ENCODE measurements at regions not wholly inside any gene's neighbourhood (a gene's known extent, or its start where the extent isn't known, plus 50 kb on each side); places are given as distances from the start of the nearest gene placed in this dataset.

DNA sequence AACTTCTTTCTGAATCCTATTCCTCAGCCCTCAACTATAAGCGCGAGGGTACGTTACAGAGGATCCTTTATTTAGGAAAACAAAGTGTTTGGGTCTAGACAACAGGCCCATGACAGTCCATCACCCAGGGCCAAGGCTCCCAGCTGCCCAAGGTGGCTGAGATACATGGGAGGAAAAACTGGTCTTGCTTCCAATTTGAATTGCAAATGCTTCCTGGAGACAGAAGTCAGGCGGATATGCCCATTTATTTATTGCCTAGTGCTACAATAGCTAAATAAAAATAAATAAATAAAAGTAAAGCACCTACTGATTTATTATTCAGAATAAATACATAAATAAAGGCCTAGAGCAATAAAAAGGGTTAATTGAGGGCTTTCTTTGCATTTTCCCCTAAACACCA, 248.7 kb downstream of the DHX15 start:
- H3K36me3 Mint-ChIP-seq (ENCODE audit: insufficient read depth, unreplicated experiment): no peaks in the 10 kb centered on the region
- H3K9me3 Mint-ChIP-seq (ENCODE audit: unreplicated experiment): no peaks in the 10 kb centered on the region
- no peaks in the 10 kb centered on the region for H3K27me3 Mint-ChIP-seq (ENCODE audit: insufficient read depth, unreplicated experiment)
- BruUV-seq (replicated peaks): no TSS peak
- no peak overlapping the region for H3K27ac Mint-ChIP-seq (ENCODE audit: low read depth, unreplicated experiment)
- H3K4me3 Mint-ChIP-seq (ENCODE audit: unreplicated experiment): no peak overlapping the region
- no peak for DNase-seq (ENCODE audit: unreplicated experiment)
- ChIA-PET CTCF (interaction anchor here (0.6 kb wide), 1 partner anchor 500 kb away, joined by 4 read pairs; no protein-coding TSS in a partner anchor), POLR2A (no interaction called here)
- TF ChIP-seq, protein P1, sequence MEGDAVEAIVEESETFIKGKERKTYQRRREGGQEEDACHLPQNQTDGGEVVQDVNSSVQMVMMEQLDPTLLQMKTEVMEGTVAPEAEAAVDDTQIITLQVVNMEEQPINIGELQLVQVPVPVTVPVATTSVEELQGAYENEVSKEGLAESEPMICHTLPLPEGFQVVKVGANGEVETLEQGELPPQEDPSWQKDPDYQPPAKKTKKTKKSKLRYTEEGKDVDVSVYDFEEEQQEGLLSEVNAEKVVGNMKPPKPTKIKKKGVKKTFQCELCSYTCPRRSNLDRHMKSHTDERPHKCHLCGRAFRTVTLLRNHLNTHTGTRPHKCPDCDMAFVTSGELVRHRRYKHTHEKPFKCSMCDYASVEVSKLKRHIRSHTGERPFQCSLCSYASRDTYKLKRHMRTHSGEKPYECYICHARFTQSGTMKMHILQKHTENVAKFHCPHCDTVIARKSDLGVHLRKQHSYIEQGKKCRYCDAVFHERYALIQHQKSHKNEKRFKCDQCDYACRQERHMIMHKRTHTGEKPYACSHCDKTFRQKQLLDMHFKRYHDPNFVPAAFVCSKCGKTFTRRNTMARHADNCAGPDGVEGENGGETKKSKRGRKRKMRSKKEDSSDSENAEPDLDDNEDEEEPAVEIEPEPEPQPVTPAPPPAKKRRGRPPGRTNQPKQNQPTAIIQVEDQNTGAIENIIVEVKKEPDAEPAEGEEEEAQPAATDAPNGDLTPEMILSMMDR (IDR thresholded peaks at IDR 0.05; ENCODE audit: unreplicated experiment): no peak
- H3K4me1 Mint-ChIP-seq (ENCODE audit: insufficient read depth, unreplicated experiment): peaks cover 5% of the 10 kb centered on the region
- intact Hi-C loops (cut with micrococcal nuclease): no loop called here

GRCh38 chr4:24334906-24335305, 249.4 kb downstream of the DHX15 start:
- ChIA-PET CTCF (no interaction called here), POLR2A (no interaction called here)
- Mint-ChIP-seq H3K36me3 (ENCODE audit: insufficient read depth, unreplicated experiment) (no peaks in the 10 kb centered on the region), H3K9me3 (ENCODE audit: unreplicated experiment) (no peaks in the 10 kb centered on the region), H3K27ac (ENCODE audit: low read depth, unreplicated experiment) (no peak overlapping the region), H3K4me1 (ENCODE audit: insufficient read depth, unreplicated experiment) (peaks cover 9% of the 10 kb centered on the region), H3K4me3 (ENCODE audit: unreplicated experiment) (no peak overlapping the region), H3K27me3 (ENCODE audit: insufficient read depth, unreplicated experiment) (no peaks in the 10 kb centered on the region)
- BruUV-seq (replicated peaks): no TSS peak
- TF ChIP-seq, protein P1 (IDR thresholded peaks at IDR 0.05; ENCODE audit: unreplicated experiment): no peak
- intact Hi-C loops (cut with micrococcal nuclease): no loop called here
- no peak for DNase-seq (ENCODE audit: unreplicated experiment)

- H3K4me3 Mint-ChIP-seq (ENCODE audit: unreplicated experiment): no peak overlapping the region
- ChIA-PET CTCF (interaction anchor here (2.2 kb wide), 1 partner anchor 9 kb away, joined by 9 read pairs; no protein-coding TSS in a partner anchor), POLR2A (interaction anchor here (0.7 kb wide), 1 partner anchor 9 kb away, joined by 3 read pairs; no protein-coding TSS in a partner anchor)
- H3K27ac Mint-ChIP-seq (ENCODE audit: low read depth, unreplicated experiment): no peak overlapping the region
- no TSS peak for BruUV-seq (replicated peaks)
- no peaks in the 10 kb centered on the region for H3K36me3 Mint-ChIP-seq (ENCODE audit: insufficient read depth, unreplicated experiment)
- peaks cover 23% of the 10 kb centered on the region for H3K4me1 Mint-ChIP-seq (ENCODE audit: insufficient read depth, unreplicated experiment)
- H3K9me3 Mint-ChIP-seq (ENCODE audit: unreplicated experiment): no peaks in the 10 kb centered on the region
- intact Hi-C loops (cut with micrococcal nuclease): no loop called here
- DNase-seq (ENCODE audit: unreplicated experiment): peak; percentile 21
- TF ChIP-seq, protein P1 (IDR thresholded peaks at IDR 0.05; ENCODE audit: unreplicated experiment): no peak
- H3K27me3 Mint-ChIP-seq (ENCODE audit: insufficient read depth, unreplicated experiment): no peaks in the 10 kb centered on the region
Measured at GRCh38 chr4:24330573-24330972, 253.8 kb downstream of the DHX15 start.

DNA sequence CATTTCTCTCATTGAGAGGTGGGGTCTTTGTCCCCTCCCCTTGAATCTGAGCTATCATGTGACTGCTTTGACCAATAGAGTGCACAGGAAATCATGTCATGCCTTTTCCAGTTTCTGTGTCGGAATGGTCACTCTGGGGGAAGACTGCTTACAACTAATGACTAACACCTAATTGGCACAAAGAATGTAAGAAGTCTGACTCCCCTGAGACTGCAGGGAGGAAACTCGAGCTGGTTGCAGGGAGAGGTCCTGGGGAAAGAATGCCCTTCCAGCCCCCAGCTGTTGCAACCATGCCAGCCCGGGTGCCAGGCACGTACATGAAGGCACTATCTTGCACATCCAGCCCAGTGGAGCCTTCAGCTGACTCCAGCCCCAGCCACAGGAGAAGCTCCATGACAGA, 254.2 kb downstream of the DHX15 start:
- peak; percentile 80 for DNase-seq (ENCODE audit: unreplicated experiment)
- ChIA-PET CTCF (interaction anchor here (0.6 to 2.2 kb wide), 2 partner anchors 9 to 934 kb away, joined by 3 to 9 read pairs; no protein-coding TSS in a partner anchor), POLR2A (interaction anchor here (0.7 kb wide), 1 partner anchor 9 kb away, joined by 3 read pairs; no protein-coding TSS in a partner anchor)
- no peak overlapping the region for H3K27ac Mint-ChIP-seq (ENCODE audit: low read depth, unreplicated experiment)
- no peaks in the 10 kb centered on the region for H3K9me3 Mint-ChIP-seq (ENCODE audit: unreplicated experiment)
- peaks cover 23% of the 10 kb centered on the region for H3K4me1 Mint-ChIP-seq (ENCODE audit: insufficient read depth, unreplicated experiment)
- no peaks in the 10 kb centered on the region for H3K36me3 Mint-ChIP-seq (ENCODE audit: insufficient read depth, unreplicated experiment)
- no peak overlapping the region for H3K4me3 Mint-ChIP-seq (ENCODE audit: unreplicated experiment)
- TF ChIP-seq, protein P1 (IDR thresholded peaks at IDR 0.05; ENCODE audit: unreplicated experiment): no peak
- no peaks in the 10 kb centered on the region for H3K27me3 Mint-ChIP-seq (ENCODE audit: insufficient read depth, unreplicated experiment)
- BruUV-seq (replicated peaks): no TSS peak
- intact Hi-C loops (cut with micrococcal nuclease): no loop called here
